ENCODE measurements at regions not wholly inside any gene's neighbourhood (a gene's known extent, or its start where the extent isn't known, plus 50 kb on each side); places are given as distances from the start of the nearest gene placed in this dataset.
"Not testable (repeated sequence)": the region's sequence is repeated elsewhere in the genome, so short reads cannot be mapped to it uniquely, and the experiment has no call there.

- peak; percentile 37 to 38 for DNase-seq (ENCODE audit: low read depth in 2 of 2)
These were observed 50.6 kb upstream of the NKD1 start for GRCh38 chr16:50497592-50497991.

- no peak for DNase-seq (ENCODE audit: low read depth in 2 of 2)
These were observed 51.2 kb upstream of the NKD1 start for GRCh38 chr16:50496990-50497389.

GRCh38 chr16:50495673-50496072, 52.5 kb upstream of the NKD1 start:
- DNase-seq (ENCODE audit: low read depth in 2 of 2): no peak

GRCh38 chr16:50494501-50495491, 53.4 kb upstream of the NKD1 start:
- no peak for DNase-seq (ENCODE audit: low read depth in 2 of 2)

- no peak for DNase-seq (ENCODE audit: low read depth in 2 of 2)
These were observed 56.7 kb upstream of the NKD1 start for GRCh38 chr16:50491516-50491915.

- no peak for DNase-seq (ENCODE audit: low read depth in 2 of 2)
These were observed 57.4 kb upstream of the NKD1 start for GRCh38 chr16:50490828-50491227.

- DNase-seq (ENCODE audit: low read depth in 2 of 2): no peak
These were observed 59.0 kb upstream of the NKD1 start for GRCh38 chr16:50489182-50489581.

GRCh38 chr16:50487528-50487927, 60.7 kb upstream of the NKD1 start:
- DNase-seq (ENCODE audit: low read depth in 2 of 2): no peak

- not testable (repeated sequence) for DNase-seq (ENCODE audit: low read depth in 2 of 2)
These were observed 62.0 kb upstream of the NKD1 start for GRCh38 chr16:50486162-50486561.

GRCh38 chr16:50485232-50485631, 63.0 kb upstream of the NKD1 start:
- no peak for DNase-seq (ENCODE audit: low read depth in 2 of 2)

GRCh38 chr16:50482271-50482670, 65.9 kb upstream of the NKD1 start:
- no peak for DNase-seq (ENCODE audit: low read depth in 2 of 2)

GRCh38 chr16:50480206-50480605, 68.0 kb upstream of the NKD1 start:
- DNase-seq (ENCODE audit: low read depth in 2 of 2): no peak

GRCh38 chr16:50479771-50480170, 68.4 kb upstream of the NKD1 start:
- DNase-seq (ENCODE audit: low read depth in 2 of 2): no peak

- no peak for DNase-seq (ENCODE audit: low read depth in 2 of 2)
These were observed 69.4 kb upstream of the NKD1 start for GRCh38 chr16:50478773-50479149.

- no peak for DNase-seq (ENCODE audit: low read depth in 2 of 2)
These were observed 70.0 kb upstream of the NKD1 start for GRCh38 chr16:50478075-50478772.

GRCh38 chr16:50476486-50477255, 71.5 kb upstream of the NKD1 start:
- DNase-seq (ENCODE audit: low read depth in 2 of 2): no peak

GRCh38 chr16:50475170-50475569, 73.0 kb upstream of the NKD1 start:
- DNase-seq (ENCODE audit: low read depth in 2 of 2): no peak

GRCh38 chr16:50474138-50474537, 74.1 kb upstream of the NKD1 start:
- no peak for DNase-seq (ENCODE audit: low read depth in 2 of 2)

GRCh38 chr16:50473356-50473945, 74.7 kb upstream of the NKD1 start:
- DNase-seq (ENCODE audit: low read depth in 2 of 2): no peak

- DNase-seq (ENCODE audit: low read depth in 2 of 2): no peak
These were observed 75.7 kb upstream of the NKD1 start for GRCh38 chr16:50472472-50472871.

GRCh38 chr16:50470687-50471086, 77.5 kb upstream of the NKD1 start:
- no peak for DNase-seq (ENCODE audit: low read depth in 2 of 2)
